ENCODE measurements at regions not wholly inside any gene's neighbourhood (a gene's known extent, or its start where the extent isn't known, plus 50 kb on each side); places are given as distances from the start of the nearest gene placed in this dataset.

DNA sequence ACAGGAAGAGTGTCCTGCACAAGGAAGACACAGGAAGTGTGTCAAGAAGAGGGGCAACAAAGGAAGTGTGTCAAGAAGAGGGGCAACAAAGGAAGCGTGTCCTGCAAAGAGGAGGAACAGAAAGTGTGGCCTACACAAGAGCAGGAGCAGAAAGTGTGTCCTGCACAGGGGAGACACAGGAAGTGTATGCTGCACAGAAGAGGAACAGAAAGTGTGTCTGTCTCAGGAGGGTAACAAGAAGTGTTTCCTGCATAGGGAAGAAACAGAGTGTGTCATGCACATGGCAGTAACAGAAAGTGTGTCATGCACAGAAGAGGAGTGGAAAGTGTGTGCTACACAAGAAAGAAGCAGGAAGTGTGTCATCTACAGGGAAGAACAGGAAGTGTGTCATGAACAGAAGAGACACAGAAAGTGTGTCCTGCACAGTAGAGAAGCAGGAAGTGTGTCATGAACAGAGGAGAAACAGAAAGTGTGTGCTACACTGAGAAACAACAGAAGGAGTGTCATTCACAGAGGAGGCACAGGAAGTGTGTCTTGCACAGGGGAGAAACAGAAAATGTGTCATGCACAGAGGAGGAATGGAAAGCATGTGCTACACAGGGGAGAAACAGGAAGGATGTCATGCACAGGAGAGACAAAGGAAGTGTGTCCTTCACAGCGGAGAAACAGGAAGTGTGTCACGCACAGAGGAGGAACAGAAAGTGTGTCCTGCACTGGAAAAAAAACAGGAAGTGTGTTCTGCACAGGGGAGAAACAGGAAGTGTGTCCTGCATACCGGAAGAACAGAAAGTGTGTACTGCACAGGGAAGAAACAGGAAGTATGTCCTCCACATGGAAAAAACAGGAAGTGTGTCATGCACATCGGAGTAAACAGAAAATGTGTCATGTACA, 526.4 kb upstream of the PRKX start:
- TF ChIP-seq TAF1 (IDR thresholded peaks at IDR 0.05; ENCODE audit: borderline replicate concordance, low read depth, low read length) (no peak), GATA2 (CRISPR knock-in tag; IDR thresholded peaks at IDR 0.05) (no peak), MXI1 (IDR thresholded peaks at IDR 0.05; ENCODE audit: low read depth, low read length) (no peak), RXRA (IDR thresholded peaks at IDR 0.05; ENCODE audit: borderline replicate concordance, low read depth) (no peak), POLR2AphosphoS5 (IDR thresholded peaks at IDR 0.05; ENCODE audit: low read depth, low read length) (no peak), EP300 (IDR thresholded peaks at IDR 0.05; ENCODE audit: borderline replicate concordance in 1 of 2, low read depth in 1 of 2, low read length in 1 of 2) (no peak), GABPA (IDR thresholded peaks at IDR 0.05; ENCODE audit: low read depth) (no peak), TEAD4 (IDR thresholded peaks at IDR 0.05; ENCODE audit: borderline replicate concordance, insufficient read depth) (no peak)
- TF ChIP-seq, protein P1, sequence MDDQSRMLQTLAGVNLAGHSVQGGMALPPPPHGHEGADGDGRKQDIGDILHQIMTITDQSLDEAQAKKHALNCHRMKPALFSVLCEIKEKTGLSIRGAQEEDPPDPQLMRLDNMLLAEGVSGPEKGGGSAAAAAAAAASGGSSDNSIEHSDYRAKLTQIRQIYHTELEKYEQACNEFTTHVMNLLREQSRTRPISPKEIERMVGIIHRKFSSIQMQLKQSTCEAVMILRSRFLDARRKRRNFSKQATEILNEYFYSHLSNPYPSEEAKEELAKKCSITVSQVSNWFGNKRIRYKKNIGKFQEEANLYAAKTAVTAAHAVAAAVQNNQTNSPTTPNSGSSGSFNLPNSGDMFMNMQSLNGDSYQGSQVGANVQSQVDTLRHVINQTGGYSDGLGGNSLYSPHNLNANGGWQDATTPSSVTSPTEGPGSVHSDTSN (IDR thresholded peaks at IDR 0.05) = no peak
- TF ChIP-seq, protein P2, sequence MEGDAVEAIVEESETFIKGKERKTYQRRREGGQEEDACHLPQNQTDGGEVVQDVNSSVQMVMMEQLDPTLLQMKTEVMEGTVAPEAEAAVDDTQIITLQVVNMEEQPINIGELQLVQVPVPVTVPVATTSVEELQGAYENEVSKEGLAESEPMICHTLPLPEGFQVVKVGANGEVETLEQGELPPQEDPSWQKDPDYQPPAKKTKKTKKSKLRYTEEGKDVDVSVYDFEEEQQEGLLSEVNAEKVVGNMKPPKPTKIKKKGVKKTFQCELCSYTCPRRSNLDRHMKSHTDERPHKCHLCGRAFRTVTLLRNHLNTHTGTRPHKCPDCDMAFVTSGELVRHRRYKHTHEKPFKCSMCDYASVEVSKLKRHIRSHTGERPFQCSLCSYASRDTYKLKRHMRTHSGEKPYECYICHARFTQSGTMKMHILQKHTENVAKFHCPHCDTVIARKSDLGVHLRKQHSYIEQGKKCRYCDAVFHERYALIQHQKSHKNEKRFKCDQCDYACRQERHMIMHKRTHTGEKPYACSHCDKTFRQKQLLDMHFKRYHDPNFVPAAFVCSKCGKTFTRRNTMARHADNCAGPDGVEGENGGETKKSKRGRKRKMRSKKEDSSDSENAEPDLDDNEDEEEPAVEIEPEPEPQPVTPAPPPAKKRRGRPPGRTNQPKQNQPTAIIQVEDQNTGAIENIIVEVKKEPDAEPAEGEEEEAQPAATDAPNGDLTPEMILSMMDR (IDR thresholded peaks at IDR 0.05) = no peak

Measured in SK-N-SH (cell line).